HG02973 (cell line): ENCODE measurements at regions not wholly inside any gene's neighbourhood (a gene's known extent, or its start where the extent isn't known, plus 50 kb on each side); places are given as distances from the start of the nearest gene placed in this dataset.
"Not testable (repeated sequence)": the region's sequence is repeated elsewhere in the genome, so short reads cannot be mapped to it uniquely, and the experiment has no call there.

Experiments
- ATAC-seq: cut with Tn5 transposase; IDR thresholded peaks from one replicate; pipeline ENCODE4 v1.9.1; 2021; ENCODE audit warnings: moderate library complexity; ENCODE audit not compliant: unreplicated experiment

GRCh38 chr7:79664884-79665676 lies 211.6 kb upstream of the MAGI2 start:
- no peak for ATAC-seq

- ATAC-seq, result no peak
Observed at GRCh38 chr7:79658304-79658703, 204.8 kb upstream of the MAGI2 start.

GRCh38 chr7:79653136-79653631 lies 199.7 kb upstream of the MAGI2 start:
- no peak for ATAC-seq

GRCh38 chr7:79652619-79653018 lies 199.2 kb upstream of the MAGI2 start:
- ATAC-seq, result no peak

- ATAC-seq, result no peak
Observed at GRCh38 chr7:79647711-79648110, 194.2 kb upstream of the MAGI2 start.

- no peak for ATAC-seq
Observed at GRCh38 chr7:79646278-79646677, 192.8 kb upstream of the MAGI2 start.

- no peak for ATAC-seq
Observed at GRCh38 chr7:79636849-79637248, 183.4 kb upstream of the MAGI2 start.

GRCh38 chr7:79625921-79626320 lies 172.5 kb upstream of the MAGI2 start:
- ATAC-seq, result not testable (repeated sequence)

- no peak for ATAC-seq
Observed at GRCh38 chr7:79624336-79624735, 170.9 kb upstream of the MAGI2 start.

GRCh38 chr7:79622781-79623180 lies 169.3 kb upstream of the MAGI2 start:
- no peak for ATAC-seq

GRCh38 chr7:79620291-79620690 lies 166.8 kb upstream of the MAGI2 start:
- ATAC-seq, result no peak

GRCh38 chr7:79619216-79619615 lies 165.7 kb upstream of the MAGI2 start:
- no peak for ATAC-seq

GRCh38 chr7:79615871-79616640 lies 162.6 kb upstream of the MAGI2 start:
- no peak for ATAC-seq

GRCh38 chr7:79615466-79615865 lies 162.0 kb upstream of the MAGI2 start:
- no peak for ATAC-seq

GRCh38 chr7:79612903-79613302 lies 159.4 kb upstream of the MAGI2 start:
- no peak for ATAC-seq

GRCh38 chr7:79612022-79612421 lies 158.6 kb upstream of the MAGI2 start:
- ATAC-seq, result no peak

- no peak for ATAC-seq
Observed at GRCh38 chr7:79610748-79611304, 157.4 kb upstream of the MAGI2 start.

- ATAC-seq, result no peak
Observed at GRCh38 chr7:79610313-79610712, 156.8 kb upstream of the MAGI2 start.

GRCh38 chr7:79608005-79608404 lies 154.5 kb upstream of the MAGI2 start:
- no peak for ATAC-seq

GRCh38 chr7:79604841-79605240 lies 151.4 kb upstream of the MAGI2 start:
- ATAC-seq, result no peak

GRCh38 chr7:79598351-79598750 lies 144.9 kb upstream of the MAGI2 start:
- no peak for ATAC-seq

- ATAC-seq, result not testable (repeated sequence)
Observed at GRCh38 chr7:79594671-79595070, 141.2 kb upstream of the MAGI2 start.
